ENCODE measurements at regions not wholly inside any gene's neighbourhood (a gene's known extent, or its start where the extent isn't known, plus 50 kb on each side); places are given as distances from the start of the nearest gene placed in this dataset.

DNA sequence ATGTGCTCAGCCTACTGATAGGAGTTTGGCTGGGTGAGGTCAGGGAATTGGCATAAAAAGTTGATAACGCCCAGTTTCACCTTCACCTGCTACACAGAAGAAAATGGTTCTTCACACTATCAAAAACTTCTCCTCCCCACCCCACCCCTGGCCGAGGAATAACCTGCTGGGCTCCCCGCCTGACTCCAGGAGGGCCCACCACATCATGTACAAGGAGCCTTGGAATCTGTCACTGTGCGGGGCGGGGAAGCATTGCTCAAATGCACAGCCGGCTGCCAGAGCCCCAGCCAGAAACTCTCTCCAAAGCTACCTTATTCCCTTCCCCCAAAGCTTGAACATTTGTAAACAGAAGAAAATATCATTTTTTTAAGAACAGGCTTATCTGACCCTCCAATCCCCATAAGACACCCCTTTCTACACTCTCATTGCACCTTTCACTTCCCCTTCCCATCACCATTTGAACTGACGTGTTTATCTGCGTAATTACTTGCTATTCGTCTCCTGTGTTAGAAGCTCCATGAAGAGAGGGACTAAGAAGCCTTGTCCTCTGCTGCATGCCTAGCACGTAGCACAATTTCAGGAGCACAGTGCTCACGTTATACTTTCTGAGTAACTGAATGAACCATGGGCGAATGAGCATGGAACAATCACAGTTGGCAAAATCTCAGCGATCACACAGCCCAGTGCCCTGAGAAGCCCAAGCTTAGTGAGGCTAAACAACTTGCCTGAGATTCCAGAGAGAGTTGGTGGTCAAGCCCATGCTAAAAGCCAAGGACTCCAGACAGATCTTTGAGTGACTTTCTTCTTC lies 82.9 kb downstream of the HES1 start:
- DNase-seq (ENCODE audit: low read depth, low spot score) = no peak

DNA sequence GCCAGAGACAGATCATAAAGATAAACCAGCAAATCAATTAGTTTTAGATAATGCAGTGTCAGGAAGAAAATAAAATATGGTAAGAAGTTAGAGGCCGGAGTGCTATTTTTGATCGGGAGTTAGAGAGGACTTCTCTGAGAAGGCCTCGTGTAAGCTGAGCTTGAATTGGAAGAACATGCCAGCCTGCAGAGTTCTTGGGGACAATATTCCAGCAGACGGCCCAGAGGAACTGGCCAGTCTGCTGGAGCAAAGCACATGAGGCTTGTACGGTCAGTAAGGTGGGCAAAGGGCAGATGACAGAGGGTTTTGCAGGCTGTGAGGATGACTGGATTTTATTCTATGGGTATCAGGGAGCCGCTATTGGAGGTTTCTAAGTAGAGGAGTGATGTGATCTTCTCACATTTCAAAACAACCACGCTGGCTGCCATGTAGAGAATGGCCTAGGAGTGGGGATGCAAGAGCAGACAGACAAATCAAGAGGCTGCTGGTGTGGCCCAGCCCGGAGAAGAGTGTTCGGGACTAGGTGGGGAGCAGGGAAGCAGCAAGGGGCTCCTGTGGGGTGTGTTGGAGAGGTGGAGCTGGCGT lies 84.0 kb downstream of the HES1 start:
- no peak for DNase-seq (ENCODE audit: low read depth, low spot score)

DNA sequence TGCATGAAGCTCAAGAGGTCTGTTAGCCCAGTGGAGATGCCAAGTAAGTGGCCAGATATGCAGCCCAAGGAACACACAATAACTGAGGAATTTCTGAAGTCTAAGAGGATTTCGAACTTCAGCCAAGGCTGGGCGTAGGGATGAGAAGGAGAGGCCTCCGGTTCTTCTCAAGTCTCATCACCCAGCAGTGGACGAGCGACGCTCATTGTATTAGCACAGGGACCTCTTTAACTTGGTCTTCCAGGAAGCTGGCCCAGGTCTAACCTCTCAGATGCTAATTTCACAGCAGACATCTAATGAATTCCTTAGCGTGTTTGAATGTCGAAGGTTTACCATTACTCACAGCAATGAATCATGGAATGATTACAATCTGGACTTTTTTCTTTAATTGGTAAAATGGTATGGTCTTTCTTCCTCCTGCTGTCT lies 85.0 kb downstream of the HES1 start:
- DNase-seq (ENCODE audit: low read depth, low spot score) = no peak

DNA sequence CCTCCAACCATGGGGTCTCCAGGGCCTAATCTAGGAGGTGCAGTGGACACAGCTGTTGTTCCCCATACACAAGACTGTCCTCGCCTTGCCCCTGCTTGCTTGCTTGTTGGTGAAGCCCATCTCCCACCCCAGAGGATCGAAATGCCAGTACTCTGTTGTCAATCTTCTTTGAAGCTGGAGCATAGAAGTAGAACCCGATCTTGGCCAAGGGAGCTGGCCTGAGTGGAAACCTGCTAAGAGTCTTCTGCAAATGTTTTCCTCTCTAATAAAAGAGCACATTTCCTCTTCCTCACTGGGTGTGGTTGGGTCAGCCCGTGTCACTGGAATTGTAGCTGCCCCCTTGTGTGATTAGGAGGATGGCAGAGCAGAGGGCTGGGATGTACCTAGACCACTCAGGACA lies 85.4 kb downstream of the HES1 start:
- DNase-seq (ENCODE audit: low read depth, low spot score) = no peak

DNA sequence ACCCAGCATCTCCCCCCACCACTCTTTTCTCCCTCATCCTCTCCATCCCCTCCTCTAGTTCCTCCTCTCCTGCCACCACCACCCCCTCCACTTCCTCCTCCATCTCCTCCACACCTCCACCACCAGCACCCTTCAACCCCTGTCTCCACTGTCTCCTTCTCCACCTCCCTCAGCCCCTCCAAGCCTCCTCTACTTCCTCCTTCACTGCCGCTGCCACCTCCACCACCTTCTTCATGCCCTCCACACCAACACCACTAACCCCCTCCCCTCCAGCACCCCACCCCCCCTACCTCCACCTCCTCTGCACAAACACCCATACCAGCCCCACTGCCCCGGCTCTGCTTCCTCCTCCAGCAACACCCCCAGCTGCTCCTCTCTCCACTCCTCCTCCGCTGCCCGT lies 88.0 kb downstream of the HES1 start:
- DNase-seq (ENCODE audit: low read depth, low spot score) = no peak

DNA sequence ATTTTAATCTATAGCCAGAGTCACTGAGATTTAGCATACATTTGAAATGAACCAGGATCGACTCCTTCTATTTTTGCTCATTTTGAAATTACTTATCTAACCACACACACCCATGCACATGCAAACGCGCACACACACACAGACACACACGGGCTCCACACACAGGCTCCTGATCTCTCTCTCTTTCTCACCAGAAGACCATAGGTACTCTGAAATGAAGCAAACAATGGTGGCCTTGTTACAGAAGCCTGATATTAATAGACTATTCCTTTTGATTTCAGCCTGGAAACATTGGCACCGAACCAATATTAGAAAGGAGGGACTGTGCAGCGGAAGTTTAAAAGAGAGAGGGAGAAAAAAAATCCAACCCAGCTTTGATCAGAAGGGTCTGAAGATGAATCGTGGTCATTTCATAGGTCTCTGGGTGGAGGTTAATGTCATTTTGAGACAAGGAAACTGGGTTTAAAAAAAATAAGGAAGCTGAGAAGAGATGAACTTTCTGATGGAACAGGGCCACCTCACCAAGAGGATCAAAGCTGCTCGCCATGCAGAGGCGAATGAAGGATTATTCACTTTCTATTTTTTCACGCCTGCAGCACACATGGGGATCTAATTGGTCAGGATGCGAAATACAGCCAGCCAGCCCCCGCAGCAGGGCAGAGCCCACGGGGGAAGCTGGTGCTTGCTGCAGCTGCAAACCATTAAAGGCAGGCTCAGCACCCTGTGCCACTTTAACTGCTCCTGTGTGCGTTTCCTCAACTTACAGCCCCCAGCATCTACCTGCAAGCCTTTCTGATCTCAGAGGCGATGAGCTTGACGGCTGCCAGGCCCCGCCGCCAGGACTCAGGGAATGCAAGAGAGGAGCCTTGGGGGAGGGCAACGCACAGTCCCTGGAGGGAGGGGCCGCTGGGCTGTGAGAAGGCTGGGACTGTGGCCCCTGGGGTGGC lies 88.8 kb downstream of the HES1 start:
- DNase-seq (ENCODE audit: low read depth, low spot score) = no peak

DNA sequence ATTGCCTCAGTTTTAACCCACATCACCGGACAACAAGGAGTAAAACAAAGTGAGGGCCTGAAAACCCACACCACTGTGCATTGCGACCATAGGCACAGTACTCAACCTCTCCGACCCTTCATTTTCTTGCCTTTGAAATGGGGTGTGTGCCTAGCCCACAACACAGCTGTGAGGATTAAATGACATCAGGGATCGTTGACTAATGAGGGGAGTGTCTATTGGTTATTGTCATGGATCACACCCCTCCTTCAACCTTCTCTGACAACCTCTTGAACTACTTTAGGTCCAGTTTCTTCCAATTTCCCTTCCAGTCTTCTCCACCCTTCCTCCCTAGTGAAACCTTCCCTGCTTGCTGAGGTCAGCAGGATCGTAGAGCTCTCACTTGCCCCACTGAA lies 89.5 kb downstream of the HES1 start:
- DNase-seq (ENCODE audit: low read depth, low spot score) = no peak

DNA sequence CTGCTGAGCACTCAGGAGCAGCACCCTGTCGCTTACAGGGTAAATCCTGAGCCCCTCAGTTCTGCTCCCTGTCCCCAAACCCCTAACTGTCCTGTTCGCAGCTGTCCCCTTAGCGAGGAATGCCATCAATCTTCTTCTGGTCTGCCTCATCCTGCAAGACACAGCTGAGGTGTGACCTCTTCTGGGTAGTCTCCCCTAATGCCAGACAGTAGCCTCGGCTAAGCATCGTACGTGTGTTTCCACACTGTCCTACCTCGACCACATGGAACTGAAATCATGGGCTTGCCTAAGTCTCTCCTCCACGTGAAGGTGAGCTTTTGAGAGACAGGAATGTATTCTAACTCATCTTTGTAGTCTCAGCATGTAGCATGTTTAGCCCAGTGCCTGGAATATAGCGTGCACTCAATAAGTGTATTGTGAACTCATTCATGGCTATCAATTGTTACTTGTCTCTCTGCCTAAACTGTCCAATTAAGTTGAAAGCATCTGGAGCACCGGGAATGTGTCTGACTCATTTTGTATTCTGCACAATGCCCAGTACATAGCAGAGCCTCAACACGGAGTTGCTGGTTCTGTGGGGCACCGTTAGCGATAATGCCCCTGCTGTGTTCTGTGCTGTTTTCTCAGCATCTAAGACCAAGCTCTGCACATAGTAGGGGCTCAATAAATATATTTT lies 90.2 kb downstream of the HES1 start:
- DNase-seq (ENCODE audit: low read depth, low spot score) = no peak

DNA sequence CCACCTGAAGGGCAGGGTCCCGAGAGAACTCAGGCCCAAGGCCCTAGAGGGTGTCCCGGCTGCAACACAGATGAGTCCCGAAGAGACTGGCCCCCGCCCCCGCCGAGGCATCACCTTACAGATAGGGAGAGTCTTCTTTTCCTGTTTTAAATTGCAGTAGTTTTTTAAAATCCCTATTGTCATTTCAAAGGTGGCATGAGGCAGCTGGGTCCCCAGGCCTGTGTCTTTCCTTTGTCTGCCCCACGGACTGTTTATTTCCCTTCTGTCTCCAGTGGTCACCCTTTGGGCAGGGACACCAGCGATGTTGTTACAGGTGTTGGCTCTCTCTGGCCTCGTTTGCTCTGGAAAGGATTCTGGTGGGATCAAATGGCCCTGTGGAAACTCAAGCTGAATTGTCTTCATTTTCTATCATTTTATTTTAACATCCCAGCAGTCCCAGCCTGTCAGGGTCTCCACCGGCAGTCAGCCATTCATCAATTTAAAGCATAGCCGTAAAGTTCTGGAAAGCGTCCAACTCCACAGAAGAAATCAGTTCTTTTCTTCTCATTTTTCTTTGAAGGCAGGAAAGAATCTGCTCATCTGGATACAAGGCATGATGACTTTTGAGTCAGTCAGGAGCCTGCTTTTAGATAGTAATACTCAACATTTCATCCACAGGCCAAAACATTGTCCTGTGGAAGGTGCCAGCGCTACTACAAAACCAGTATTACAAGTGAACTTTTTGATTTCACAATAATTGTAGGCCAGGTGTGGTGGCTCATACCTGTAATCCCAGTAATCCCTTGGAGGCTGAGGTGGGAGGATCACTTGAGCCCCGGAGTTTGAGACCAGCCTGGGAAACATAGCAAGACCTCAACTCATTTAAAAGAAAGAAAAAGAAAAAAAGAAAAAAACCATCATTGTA lies 96.2 kb downstream of the HES1 start:
- DNase-seq (ENCODE audit: low read depth, low spot score) = no peak

DNA sequence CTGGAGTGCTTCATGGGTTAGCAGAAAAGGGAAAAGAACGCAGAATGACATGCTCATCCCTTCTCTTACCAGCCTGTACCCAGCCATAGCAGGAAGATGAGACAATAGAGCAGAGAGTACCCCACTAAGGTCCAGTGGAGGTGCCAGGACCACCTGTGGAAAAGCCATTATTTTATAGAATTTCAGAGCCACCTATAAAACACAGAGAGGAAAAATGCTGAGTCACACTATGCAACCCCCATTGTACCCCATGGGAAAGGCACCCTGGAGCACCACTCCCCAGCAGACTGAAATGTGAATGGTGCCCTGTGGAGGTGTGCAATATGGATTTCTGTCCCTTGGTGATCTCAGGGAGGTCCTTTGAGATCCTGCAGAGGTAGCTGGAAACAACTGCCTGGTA lies 97.2 kb downstream of the HES1 start:
- no peak for DNase-seq (ENCODE audit: low read depth, low spot score)

DNA sequence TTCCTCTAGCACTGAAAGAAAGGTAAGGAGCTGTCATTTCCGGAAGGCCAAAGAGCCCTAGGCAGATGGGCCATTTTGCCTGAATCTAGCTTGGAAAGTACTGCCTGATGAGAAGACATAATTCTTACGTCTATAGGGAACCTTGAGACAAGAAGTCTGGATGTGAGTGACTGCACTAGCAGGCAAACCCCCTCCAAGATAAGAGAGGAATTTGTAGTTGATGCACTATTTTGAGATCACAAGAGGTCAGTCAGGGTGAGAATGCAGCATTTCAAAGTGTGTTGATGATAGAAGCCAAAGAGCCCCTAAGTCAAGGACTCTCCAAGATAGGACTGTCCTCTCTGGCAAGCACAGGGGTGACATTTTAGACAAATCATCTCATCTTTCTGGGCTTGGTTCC lies 99.2 kb downstream of the HES1 start:
- no peak for DNase-seq (ENCODE audit: low read depth, low spot score)

DNA sequence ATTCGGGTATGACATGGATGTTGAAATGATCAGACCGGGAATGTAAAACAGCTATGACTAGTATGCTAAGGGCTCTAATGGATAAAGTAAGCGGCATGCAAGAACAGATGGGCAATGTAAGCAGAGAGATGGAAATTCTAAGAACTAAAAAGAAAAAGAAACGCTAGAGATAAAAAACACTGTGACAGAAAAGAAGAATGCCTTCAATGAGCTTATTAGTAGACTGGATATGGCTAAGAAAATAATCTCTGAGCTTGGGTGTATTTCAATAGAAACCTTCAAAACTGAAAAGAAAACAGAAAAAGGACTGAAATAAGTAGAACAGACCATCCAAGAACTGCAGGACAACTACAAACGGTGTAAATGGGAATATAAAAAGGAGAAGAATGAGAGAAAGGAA lies 101.2 kb downstream of the HES1 start:
- no peak for DNase-seq (ENCODE audit: low read depth, low spot score)

DNA sequence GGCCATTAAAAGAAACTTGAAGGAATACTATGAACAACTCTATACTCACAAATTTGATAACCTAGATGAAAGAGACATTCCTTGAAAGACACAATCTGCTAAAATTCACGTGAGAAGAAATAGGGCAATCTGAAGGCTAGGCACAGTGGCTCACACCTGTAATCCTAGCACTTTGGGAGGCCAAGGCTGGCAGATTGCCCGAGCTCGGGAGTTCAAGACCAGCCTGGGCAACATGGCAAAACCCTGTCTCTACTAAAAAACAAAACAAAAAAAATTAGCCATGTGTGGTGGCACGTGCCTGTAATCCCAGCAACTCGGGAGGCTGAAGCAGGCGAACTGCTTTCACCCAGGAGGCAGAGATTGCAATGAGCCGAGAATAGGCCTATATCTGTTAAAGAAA lies 104.8 kb downstream of the HES1 start:
- no peak for DNase-seq (ENCODE audit: low read depth, low spot score)

DNA sequence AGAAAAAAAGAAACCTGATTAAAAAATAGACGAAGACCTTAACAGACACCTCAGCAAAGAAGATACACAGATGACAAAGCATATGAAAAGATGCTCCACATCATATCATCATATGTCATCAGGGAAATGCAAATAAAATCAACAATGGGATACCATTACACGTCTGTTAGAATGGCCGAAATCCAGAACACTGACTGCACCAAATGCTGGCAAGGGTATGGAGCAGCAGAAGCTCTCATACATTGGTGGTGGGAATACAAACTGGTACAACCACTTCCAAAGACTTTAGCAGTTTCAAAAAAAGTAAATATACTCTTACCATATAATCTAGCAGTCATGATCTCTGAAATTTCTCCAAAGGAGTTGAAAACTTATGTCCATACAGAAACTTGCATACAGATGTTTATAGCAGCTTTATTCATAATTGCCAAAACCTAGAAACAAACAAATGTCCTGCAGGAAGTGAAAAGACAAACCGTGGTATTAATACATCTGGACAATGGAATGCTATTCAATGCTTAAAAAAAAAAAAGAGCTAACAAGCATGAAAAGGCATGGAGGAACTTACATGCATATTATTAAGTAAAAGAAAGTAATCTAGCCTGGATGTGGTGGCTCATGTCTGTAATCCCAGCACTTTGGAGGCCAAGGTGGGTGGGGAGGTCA lies 107.4 kb downstream of the HES1 start:
- no peak for DNase-seq (ENCODE audit: low read depth, low spot score)

DNA sequence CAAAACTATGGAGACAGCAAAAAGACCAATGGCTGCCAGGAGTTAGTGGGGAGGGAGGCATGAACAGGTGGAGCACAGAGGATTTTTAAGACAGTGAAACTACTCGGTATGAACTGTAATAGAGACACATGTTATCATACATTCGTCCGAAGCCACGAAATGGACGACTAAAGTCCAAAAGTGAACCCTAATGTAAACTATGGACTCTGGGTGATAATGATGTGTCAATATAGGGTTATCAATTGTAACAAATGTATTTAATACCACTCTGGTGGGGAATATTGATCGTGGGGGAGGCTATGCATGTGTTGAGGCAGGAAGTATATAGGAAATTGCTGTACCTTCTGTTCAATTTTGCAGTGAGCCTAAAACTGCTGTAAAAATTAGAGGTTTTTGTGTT lies 107.0 kb downstream of the CPN2 start:
- DNase-seq (ENCODE audit: low read depth, low spot score) = no peak

DNA sequence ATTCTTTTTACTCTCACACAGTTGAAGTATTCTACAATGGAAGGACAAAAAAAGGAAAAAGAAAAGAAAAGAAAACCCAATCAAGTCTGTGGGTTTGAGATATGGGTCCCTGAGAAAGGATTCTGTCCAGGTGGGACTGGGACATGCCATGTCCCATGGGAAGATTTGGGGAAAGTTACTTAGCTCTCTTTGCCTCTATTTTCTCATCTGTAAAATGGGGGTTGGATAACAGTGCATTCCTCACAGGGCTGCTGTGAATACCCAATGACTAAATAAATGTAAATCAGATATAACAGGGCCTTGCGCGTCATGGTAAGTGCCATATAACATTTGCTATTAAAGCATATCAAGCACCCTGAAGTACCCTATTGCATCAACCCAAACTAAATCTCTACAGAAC lies 105.7 kb downstream of the CPN2 start:
- DNase-seq (ENCODE audit: low read depth, low spot score) = no peak

DNA sequence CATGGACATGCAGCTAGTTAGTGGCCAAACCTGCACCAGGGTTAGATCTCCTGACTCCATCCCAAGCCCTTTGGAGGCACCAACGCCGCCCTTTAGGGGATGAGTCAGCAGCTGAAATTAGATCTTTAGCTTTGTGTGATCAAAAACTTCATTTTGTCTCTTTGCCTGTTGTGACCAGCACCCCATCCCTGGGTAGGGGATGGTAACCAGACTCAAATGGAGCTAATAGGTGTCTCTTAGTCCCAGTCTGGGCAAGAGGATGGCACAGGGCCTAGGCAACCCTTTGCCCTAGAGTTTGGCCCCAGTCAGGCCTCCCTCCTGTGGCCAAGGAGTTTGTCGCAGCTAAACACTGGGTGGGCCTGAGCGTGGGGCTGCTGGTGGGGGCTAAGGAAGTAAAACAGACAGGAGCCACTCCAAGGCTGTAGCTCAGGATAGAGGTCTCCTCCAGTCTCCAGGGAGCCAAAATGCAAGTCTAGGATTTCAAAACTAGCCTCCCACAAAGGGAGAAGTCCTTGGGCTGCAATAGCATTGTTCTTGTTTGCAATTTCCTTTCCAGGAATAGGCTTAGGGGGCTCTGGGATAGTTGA lies 105.1 kb downstream of the CPN2 start:
- no peak for DNase-seq (ENCODE audit: low read depth, low spot score)

DNA sequence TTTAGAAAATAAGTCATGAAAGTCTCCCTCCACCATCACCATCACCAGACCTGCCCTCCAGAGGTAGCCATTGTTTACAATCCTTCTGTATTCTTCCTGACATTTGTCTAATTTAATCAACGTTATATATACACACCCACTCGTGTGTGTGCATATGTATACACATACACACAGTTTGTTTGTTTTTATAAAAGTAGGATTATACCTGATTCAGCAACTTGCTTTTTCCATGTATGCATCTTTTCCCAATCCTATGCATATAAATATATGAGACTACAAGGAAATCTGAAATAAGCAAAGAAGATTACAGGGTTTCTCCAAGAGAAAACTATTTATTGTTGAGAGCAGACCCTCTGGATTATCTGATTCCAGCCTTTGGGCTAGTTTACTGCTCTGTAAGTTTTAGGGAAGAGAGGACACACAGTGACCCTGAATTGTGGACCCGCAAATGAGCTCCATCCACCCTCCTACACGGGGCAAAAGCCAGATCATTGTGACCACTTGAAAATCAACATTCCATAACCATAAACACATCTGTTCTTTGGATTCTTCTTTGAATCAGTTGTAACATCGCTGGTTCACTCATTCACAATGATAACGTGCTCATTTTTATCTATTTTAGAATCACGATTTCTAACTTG lies 104.3 kb downstream of the CPN2 start:
- no peak for DNase-seq (ENCODE audit: low read depth, low spot score)

DNA sequence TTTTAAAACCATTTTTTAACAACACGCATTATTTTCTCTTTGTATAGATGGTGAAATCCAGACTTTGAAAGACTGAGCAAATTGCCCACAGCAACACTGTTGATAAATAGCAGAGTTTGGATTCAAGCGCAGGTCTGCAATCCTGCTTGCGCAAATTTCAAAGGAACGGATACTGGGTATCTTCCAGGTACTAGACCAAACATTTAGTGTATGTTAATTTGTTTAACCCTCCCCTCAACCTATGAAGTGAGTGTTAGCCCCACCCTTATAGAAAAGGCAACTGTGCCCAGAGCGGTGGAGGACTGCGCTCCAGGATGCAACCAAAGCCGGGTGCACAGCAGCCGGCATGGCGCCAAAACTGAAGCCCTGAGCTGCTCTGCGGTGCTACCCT lies 103.8 kb downstream of the CPN2 start:
- DNase-seq (ENCODE audit: low read depth, low spot score) = no peak

Measured in activated CD4-positive, CD25-positive, alpha-beta regulatory T cell treated with anti-CD3 and anti-CD28 coated beads, Interleukin-2, amount 50 U/mL, for 16 hours (primary cell).